Heart right ventricle (tissue), 16 donors: ENCODE measurements at regions not wholly inside any gene's neighbourhood (a gene's known extent, or its start where the extent isn't known, plus 50 kb on each side); places are given as distances from the start of the nearest gene placed in this dataset.
"Not testable (repeated sequence)": the region's sequence is repeated elsewhere in the genome, so short reads cannot be mapped to it uniquely, and the experiment has no call there.

Experiments used
- ATAC-seq, 8 donors: fragments of 200-7000 bp; cut with Tn5 transposase; one replicate each; pipeline ENCODE4 v1.9.1; 2020; ENCODE audit warnings: mild to moderate bottlenecking in 8 of 8, moderate library complexity in 8 of 8, moderate number of reproducible peaks in 1 of 8
- DNase-seq, 2 donors: peaks; one replicate each; pipeline ENCODE4 v3.0.0-alpha.2; 2020
- H3K27ac ChIP-seq, 10 donors: fragments of 200-600 bp; sonication (generic) in 2 of 10; one replicate each; pipeline versions ENCODE4 v1.5.0 to v1.8.0; 2020 to 2022; ENCODE audit warnings: mild to moderate bottlenecking in 3 of 10
- H3K27me3 ChIP-seq, 7 donors: fragments of 200-600 bp; one replicate each; pipeline ENCODE4 v1.8.0; 2021 to 2022; ENCODE audit warnings: mild to moderate bottlenecking in 2 of 7
- H3K36me3 ChIP-seq, 9 donors: fragments of 200-600 bp; sonication (generic) in 1 of 9; one replicate each; pipeline versions ENCODE4 v1.5.0 to v1.8.0; 2020 to 2022; ENCODE audit warnings: mild to moderate bottlenecking in 2 of 9
- H3K4me1 ChIP-seq, 9 donors: fragments of 200-600 bp; sonication (generic) in 1 of 9; one replicate each; pipeline versions ENCODE4 v1.5.0 to v1.8.0; 2020 to 2022; ENCODE audit warnings: mild to moderate bottlenecking in 4 of 9
- H3K4me3 ChIP-seq, 10 donors: fragments of 200-600 bp; sonication (generic) in 2 of 10; one replicate each; pipeline versions ENCODE4 v1.5.0 to v1.8.0; 2020 to 2022; ENCODE audit warnings: mild to moderate bottlenecking in 7 of 10, moderate library complexity in 2 of 10
- H3K9me3 ChIP-seq, 11 donors: fragments of 200-600 bp in 10 of 11; sonication (generic) in 2 of 11; one replicate each; pipeline versions ENCODE4 v1.5.0 to v1.8.0; 2013 to 2022; ENCODE audit warnings: mild to moderate bottlenecking in 2 of 11, control low read depth in 1 of 11, moderate library complexity in 1 of 11
- WGBS, 2 donors: extraction: QIAGEN DNeasy Blood & Tissue Kit; methylation state at CpG; one replicate each; pipeline ENCODE4 v1.1.7; 2013; ENCODE audit warnings: inconsistent platforms in 1 of 2; 5-methylcytosine and 5-hydroxymethylcytosine counted together
- intact Hi-C, 10 donors: fragments of 100-400 bp; cut with DNase I; formaldehyde crosslinking; loops; one replicate each; pipeline versions ENCODE4 v1.11.1 to v1.14.2; 2022
- TF ChIP-seq, protein P1 (sequence below), 9 donors: fragments of 200-600 bp; sonication (generic) in 2 of 9; IDR thresholded peaks; one replicate each; pipeline versions ENCODE4 v1.5.0 to v1.8.0; 2021 to 2022; ENCODE audit warnings: antibody characterized with exemption in 9 of 9, mild to moderate bottlenecking in 5 of 9, moderate library complexity in 1 of 9
- donor health status: Arrhythmogenic right ventricular cardiomyopathy.
- donor health status: ischemic (EF 13 %, LVEDD 7.1; RV severe dilation, severe dysfunction).
- donor health status: healthy with polysubstance abuse.
- donor health status: DM: no; HTN: yes; CAD: no.
- donor health status: DM: no; HTN: no; CAD: no.
- donor health status: ischemic (EF 25% LVEDD 6.9; RV normal size, moderate dysfunction).
- donor health status: ischemic (EF 25% LVEDD 5.7; RV mildly dilated, moderate dysfunction).
- donor health status: healthy.
- donor health status: DM: yes; HTN: yes; CAD: no.
- donor health status: Ischemic cardiomyopathy.
- donor health status: ischemic (EF 35%, LVEDD 5.7; RV mildly dilated, moderate dysfunction).
- donor health status: nonischemic (EF 11% LVEDD 7.7; RV severe dilation, severe dysfunction).
- donor health status: DM: yes; HTN: yes; CAD: no.
- donor health status: PGD.
- donor health status: ischemic (EF 29% LVEDD 5.4; RV normal size, mild dysfunction).
- donor health status: nonischemic (EF 23%, LVEDD 6.1; RV moderate dilation, normal function).

DNA sequence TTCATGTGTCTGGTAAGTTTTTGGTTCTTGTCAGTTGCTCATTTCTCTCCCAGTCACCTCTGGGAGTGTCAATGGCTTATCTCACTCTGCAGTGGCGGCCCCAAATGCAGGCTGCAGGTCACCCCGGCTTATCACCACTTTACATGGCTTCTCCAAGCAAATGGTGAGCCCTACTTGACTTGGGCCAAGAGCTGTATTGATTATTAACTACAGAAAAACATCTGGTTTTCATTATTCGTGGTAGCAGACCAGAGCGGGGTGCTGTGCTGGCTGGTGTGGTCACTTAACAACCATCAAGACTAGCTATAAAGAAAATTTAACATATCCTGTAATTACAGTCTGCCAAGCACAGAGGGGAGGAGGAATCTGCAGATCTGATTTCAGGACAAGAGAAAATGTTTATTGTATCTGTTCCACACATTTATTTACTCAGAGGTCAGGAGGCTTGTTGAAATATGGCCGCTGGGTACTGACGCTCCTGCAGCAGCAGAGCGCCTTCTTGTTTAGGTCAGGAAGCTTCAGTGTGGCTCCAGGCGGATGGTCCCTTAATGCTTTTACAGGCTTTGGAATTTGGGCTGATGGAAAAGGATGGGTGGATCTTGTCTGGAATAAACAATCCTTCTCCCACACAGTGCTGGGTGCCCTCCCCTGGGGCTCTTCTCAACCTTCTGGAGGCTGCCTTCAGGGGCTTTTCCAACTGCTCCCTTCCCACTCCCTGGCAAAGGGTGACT is 87.8 kb downstream of the HLX start:
- Histone ChIP-seq H3K9me3 (peaks cover 0 to 24% (median 6%) of the 10 kb centered on the region in 11 donors), H3K4me1 (peaks cover 0 to 16% (median 0%) of the 10 kb centered on the region in 9 donors), H3K27ac (peak overlapping the region in 1 of 10 donors; percentile 17), H3K36me3 (no peaks in the 10 kb centered on the region), H3K27me3 (no peaks in the 10 kb centered on the region), H3K4me3 (no peak overlapping the region)
- ATAC-seq (peak in 5 of 8 donors; percentile 33 to 81 (median 58)), DNase-seq (no peak)
- TF ChIP-seq, protein P1, sequence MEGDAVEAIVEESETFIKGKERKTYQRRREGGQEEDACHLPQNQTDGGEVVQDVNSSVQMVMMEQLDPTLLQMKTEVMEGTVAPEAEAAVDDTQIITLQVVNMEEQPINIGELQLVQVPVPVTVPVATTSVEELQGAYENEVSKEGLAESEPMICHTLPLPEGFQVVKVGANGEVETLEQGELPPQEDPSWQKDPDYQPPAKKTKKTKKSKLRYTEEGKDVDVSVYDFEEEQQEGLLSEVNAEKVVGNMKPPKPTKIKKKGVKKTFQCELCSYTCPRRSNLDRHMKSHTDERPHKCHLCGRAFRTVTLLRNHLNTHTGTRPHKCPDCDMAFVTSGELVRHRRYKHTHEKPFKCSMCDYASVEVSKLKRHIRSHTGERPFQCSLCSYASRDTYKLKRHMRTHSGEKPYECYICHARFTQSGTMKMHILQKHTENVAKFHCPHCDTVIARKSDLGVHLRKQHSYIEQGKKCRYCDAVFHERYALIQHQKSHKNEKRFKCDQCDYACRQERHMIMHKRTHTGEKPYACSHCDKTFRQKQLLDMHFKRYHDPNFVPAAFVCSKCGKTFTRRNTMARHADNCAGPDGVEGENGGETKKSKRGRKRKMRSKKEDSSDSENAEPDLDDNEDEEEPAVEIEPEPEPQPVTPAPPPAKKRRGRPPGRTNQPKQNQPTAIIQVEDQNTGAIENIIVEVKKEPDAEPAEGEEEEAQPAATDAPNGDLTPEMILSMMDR (IDR thresholded peaks at IDR 0.05), result no peak
- WGBS, 2 donors, result 45 to 53% methylated on average over 8 of the region's 8 CpGs
- intact Hi-C loops, result no loop called here

- Histone ChIP-seq H3K9me3 (peaks cover 0 to 27% (median 6%) of the 10 kb centered on the region in 11 donors), H3K27ac (peak overlapping the region in 1 of 10 donors; percentile 17), H3K4me3 (no peak overlapping the region), H3K27me3 (no peaks in the 10 kb centered on the region), H3K4me1 (peaks cover 0 to 10% (median 0%) of the 10 kb centered on the region in 9 donors), H3K36me3 (no peaks in the 10 kb centered on the region)
- ATAC-seq (no peak), DNase-seq (no peak)
- TF ChIP-seq, protein P1 (IDR thresholded peaks at IDR 0.05), result no peak
- 84 to 88% methylated on average over 2 of the region's 2 CpGs for WGBS, 2 donors
- intact Hi-C loops, result no loop called here
These were observed 88.7 kb downstream of the HLX start for GRCh38 chr1:220967911-220968310.

DNA sequence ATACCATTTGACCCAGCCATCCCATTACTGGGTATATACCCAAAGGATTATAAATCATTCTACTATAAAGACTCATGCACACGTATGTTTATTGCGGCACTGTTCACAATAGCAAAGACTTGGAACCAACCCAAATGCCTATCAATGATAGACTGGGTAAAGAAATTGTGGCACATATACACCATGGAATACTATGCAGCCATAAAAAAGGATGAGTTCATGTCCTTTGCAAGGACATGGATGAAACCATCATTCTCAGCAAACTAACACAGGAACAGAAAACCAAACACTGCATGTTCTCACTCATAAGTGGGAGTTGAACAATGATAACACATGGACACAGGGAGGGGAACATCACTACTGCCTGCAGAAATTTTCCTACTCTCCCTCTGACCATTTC is 90.0 kb downstream of the HLX start:
- peaks cover 0 to 25% (median 3%) of the 10 kb centered on the region in 11 donors for H3K9me3 ChIP-seq
- H3K36me3 ChIP-seq, ATAC-seq, H3K27me3 ChIP-seq, H3K27ac ChIP-seq, intact Hi-C loops, H3K4me3 ChIP-seq, DNase-seq: not testable (repeated sequence)
- WGBS, 2 donors, result 92% methylated on average over 2 of the region's 2 CpGs
- peaks cover 0 to 10% (median 0%) of the 10 kb centered on the region in 9 donors for H3K4me1 ChIP-seq

DNA sequence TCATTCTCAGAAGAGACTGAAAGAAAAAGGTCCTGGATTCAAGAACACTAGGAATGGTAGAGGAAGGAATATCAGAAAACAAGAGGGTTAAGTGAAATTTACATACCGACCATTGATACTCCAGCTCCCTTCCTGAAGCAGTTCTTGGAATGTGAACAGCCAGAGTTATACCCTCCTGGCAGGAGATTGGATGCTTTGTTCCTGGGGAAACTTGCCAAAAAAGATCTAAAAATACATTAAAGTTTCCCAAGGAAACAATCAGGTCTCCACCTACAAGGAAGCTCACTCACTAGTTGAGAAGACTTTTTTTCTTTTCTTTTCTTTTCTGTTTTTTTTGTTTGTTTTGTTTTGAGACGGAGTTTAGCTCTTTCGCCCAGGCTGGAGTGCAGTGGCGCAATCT is 91.1 kb downstream of the HLX start:
- TF ChIP-seq, protein P1 (IDR thresholded peaks at IDR 0.05), result no peak
- intact Hi-C loops, result no loop called here
- ATAC-seq (peak in 6 of 8 donors; percentile 49 to 82 (median 67)), DNase-seq (no peak)
- H3K4me3 ChIP-seq, result no peak overlapping the region
- peak overlapping the region in 3 of 10 donors; percentile 16 to 32 (median 28) for H3K27ac ChIP-seq
- H3K9me3 ChIP-seq, result peaks cover 0 to 21% (median 0%) of the 10 kb centered on the region in 11 donors
- H3K36me3 ChIP-seq, result no peaks in the 10 kb centered on the region
- peaks cover 0 to 10% (median 0%) of the 10 kb centered on the region in 9 donors for H3K4me1 ChIP-seq
- 62 to 76% methylated on average over 4 of the region's 4 CpGs for WGBS, 2 donors
- H3K27me3 ChIP-seq, result no peaks in the 10 kb centered on the region

DNA sequence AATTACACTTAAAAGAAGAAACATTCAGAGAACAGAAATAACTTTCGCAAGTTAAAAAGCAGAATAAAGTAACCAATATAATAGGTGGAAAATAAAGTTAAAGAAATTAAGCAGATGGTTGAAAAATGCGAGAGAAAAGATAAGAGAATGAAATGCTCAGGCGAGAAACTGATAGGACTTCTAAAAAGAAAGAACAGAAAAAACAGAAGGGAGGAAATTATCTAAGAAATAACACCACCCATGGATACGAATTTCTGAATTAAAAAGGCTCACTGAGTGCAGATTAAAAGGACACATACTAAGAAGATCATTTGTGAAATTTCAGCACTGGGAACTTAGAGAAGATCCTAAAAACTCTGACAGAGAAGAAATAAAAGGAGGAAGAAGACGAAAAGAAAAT is 92.0 kb downstream of the HLX start:
- Histone ChIP-seq H3K27ac (peak overlapping the region in 1 of 10 donors; percentile 16), H3K9me3 (peaks cover 0 to 21% (median 0%) of the 10 kb centered on the region in 11 donors), H3K4me1 (peaks cover 0 to 10% (median 0%) of the 10 kb centered on the region in 9 donors), H3K36me3 (no peaks in the 10 kb centered on the region), H3K27me3 (no peaks in the 10 kb centered on the region), H3K4me3 (no peak overlapping the region)
- TF ChIP-seq, protein P1 (IDR thresholded peaks at IDR 0.05), result no peak
- intact Hi-C loops, result no loop called here
- ATAC-seq (no peak), DNase-seq (no peak)
- WGBS, 2 donors, result 73 to 83% methylated on average over 5 of the region's 5 CpGs
